Fibroblast of peridontal ligament (primary cell): ENCODE measurements at regions not wholly inside any gene's neighbourhood (a gene's known extent, or its start where the extent isn't known, plus 50 kb on each side); places are given as distances from the start of the nearest gene placed in this dataset.
"Not testable (repeated sequence)": the region's sequence is repeated elsewhere in the genome, so short reads cannot be mapped to it uniquely, and the experiment has no call there.

Source experiments
- DNase-seq: peaks from one replicate; pipeline ENCODE4 v3.0.0-alpha.2; 2010; ENCODE audit errors: extremely low read depth

DNA sequence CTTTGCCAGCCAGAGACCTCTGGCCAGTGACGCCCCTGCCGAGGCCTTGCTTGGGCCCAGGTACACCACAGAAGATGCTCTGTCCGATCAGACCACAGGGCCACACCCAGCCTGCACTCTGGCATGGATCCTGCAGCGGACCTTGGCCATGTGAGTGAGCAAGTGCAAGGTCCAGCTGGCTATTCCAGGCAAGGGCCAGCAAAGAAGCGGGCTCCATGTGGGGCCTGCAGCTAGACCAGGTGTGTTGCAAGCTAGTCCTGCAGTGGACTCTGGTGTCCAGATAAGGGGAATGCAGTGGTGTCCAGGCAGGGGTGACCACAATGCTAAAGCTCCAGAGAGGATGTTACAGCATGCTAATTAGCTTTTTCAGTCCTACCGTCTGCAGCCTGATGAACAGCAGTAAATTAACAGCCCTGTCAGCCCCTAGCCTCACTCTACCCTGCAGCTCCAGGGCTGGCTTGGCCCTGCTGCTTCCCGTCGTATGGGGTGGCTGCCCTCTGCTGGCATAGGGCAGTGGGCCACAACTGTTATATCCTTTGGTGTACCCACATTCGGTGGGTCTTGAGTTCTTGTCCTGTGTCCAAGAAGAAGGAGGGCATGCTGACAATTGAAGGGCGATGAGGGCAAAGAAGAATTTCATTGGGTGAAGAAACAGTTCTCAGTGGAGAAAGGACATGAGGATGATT lies 284.5 kb upstream of the POU5F2 start:
- DNase-seq, result no peak

- no peak for DNase-seq
These were observed 283.2 kb upstream of the POU5F2 start for GRCh38 chr5:94024620-94025019.

GRCh38 chr5:94024101-94024500 lies 282.7 kb upstream of the POU5F2 start:
- DNase-seq, result peak; percentile 66

- DNase-seq, result peak; percentile 28
These were observed 279.8 kb upstream of the POU5F2 start for GRCh38 chr5:94021246-94021645.

DNA sequence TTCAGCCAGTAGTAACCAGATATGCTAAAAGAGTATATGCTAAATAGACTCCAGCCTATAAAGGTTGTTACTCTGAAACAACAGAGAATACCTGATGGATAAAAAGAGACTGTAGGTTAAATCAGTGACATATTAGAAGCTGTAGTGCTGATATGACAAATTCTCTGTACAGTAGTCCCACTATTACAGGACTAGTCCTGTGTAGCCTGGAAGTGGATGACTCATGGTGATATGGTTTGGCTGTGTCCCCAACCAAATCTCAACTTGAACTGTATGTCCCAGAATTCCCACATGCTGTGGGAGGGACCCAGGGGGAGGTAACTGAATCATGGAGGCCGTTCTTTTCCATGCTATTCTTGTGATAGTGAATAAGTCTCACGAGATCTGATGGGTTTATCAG lies 276.2 kb upstream of the POU5F2 start:
- no peak for DNase-seq

- DNase-seq, result no peak
These were observed 269.4 kb upstream of the POU5F2 start for GRCh38 chr5:94010814-94011213.

GRCh38 chr5:94009161-94009560 lies 267.8 kb upstream of the POU5F2 start:
- no peak for DNase-seq

- no peak for DNase-seq
These were observed 257.6 kb upstream of the POU5F2 start for GRCh38 chr5:93998951-93999455.

GRCh38 chr5:93997562-93997961 lies 256.2 kb upstream of the POU5F2 start:
- peak; percentile 16 for DNase-seq

- DNase-seq, result peak; percentile 83
These were observed 253.8 kb upstream of the POU5F2 start for GRCh38 chr5:93995126-93995621.

DNA sequence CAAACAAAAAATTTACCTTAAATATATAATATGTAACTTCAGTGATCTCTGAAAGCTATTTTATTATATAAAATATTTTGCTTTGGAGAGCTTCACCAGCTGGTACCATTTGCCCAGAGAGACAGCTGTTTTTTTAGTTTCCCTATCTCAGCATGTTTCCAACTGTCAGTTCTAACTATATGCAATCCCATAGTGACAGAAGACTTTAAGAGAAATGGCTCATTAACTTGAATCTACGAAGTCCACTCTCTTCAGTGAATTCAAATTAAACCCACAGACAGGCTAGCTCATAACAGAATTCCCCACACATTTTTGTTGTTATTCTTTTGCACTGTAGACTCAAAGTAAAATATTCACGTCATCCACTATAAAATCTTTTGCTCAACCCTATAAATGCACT lies 251.8 kb upstream of the POU5F2 start:
- DNase-seq, result no peak

GRCh38 chr5:93990504-93991070 lies 249.2 kb upstream of the POU5F2 start:
- DNase-seq, result peak; percentile 3

- not testable (repeated sequence) for DNase-seq
These were observed 244.7 kb upstream of the POU5F2 start for GRCh38 chr5:93985940-93986570.

DNA sequence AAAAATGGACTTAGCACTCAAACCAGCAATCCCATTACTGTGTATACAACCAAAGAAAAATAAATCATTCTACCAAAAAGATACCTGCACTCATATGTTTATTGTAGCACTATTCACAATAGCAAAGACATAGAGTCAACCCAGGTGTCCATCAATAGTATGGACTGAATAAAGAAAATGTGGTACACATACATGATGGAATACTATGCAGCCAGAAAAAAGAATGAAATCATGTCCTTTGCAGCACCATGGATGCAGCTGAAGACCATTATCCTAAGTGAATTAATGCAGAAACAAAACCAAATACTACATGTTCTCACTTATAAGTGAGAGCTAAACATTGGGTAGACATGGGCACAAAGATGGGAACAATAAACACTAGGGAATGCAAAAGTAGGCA lies 236.8 kb upstream of the POU5F2 start:
- no peak for DNase-seq

DNA sequence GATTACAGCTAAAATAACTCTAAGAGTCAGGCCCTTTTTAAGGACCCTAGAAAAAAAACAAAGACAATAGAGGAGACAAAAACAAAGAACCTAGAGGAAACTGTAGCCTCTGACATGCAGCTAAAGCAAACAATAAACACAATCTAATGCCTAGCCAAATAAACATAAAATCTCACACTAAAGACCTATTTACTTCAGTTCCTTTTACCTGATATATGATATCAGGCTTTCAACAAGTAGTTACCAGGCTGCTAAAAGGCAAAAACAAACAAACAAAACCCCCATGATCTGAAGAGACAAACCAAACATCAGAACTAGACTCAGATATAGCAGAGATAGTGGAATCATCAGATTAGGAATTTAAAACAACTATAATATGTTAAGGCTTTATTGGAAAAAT lies 226.5 kb upstream of the POU5F2 start:
- DNase-seq, result no peak

- DNase-seq, result no peak
These were observed 223.0 kb upstream of the POU5F2 start for GRCh38 chr5:93964421-93964820.

GRCh38 chr5:93960042-93960441 lies 218.6 kb upstream of the POU5F2 start:
- no peak for DNase-seq

GRCh38 chr5:93956006-93956405 lies 214.6 kb upstream of the POU5F2 start:
- no peak for DNase-seq

DNA sequence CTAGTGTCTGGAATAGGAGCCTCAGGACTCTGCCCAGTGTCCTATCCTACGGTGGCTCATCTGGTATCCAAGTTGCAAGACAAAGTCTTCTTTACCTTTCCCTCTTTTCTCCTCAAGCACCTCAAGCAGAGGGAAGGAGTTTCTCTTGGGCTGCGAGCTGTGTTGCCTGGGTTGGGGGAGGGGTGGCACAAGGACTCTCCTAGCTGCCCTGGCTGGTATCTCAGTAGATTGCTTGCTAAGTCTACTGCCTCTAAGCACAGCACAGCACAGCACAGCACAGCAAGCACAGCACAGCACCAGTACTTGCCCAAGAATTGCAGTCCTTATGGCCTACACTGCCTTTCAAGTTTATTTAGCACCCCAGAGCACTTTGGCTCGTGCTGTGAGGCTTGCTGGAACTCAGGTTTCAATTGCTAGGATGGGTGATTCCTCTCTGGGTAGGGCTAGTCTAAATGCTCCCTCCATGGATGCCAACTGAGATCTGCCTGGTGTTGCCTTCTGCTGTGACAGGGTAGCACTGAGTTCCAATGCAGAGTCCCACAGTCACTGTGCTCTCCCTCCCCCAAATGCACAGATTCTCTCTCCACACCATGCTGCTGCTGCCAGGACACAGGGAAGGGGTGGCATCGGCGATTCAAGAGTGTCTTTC lies 213.1 kb upstream of the POU5F2 start:
- DNase-seq, result no peak

- no peak for DNase-seq
These were observed 212.0 kb upstream of the POU5F2 start for GRCh38 chr5:93953442-93953841.

- DNase-seq, result no peak
These were observed 200.5 kb upstream of the POU5F2 start for GRCh38 chr5:93941897-93942296.

- DNase-seq, result not testable (repeated sequence)
These were observed 191.9 kb upstream of the POU5F2 start for GRCh38 chr5:93933269-93933668.
